HepG2 (cell line): ENCODE measurements at regions not wholly inside any gene's neighbourhood (a gene's known extent, or its start where the extent isn't known, plus 50 kb on each side); places are given as distances from the start of the nearest gene placed in this dataset.

Source experiments
- ATF2 ChIP-seq: sonication (generic); formaldehyde crosslinking; IDR thresholded peaks from 2 replicates; pipeline ENCODE4 v1.4.0; 2020; ENCODE audit warnings: missing genetic modification reagents
- EZH2 ChIP-seq: conservative IDR thresholded peaks from 2 replicates; pipeline ENCODE4 v1.6.1; 2012; ENCODE audit warnings: mild to moderate bottlenecking, low read depth, low read length, moderate library complexity
- HNRNPH1 ChIP-seq: fragments of 200-400 bp; formaldehyde crosslinking; optimal IDR thresholded peaks from 2 replicates; pipeline ENCODE3; 2017; ENCODE audit warnings: mild to moderate bottlenecking, low read depth, low read length
- MNT ChIP-seq: fragments of 450-650 bp; IDR thresholded peaks from 2 replicates; pipeline ENCODE4 v1.6.1; 2016
- POLR2A ChIP-seq, 2 experiments: IDR thresholded peaks; 2 replicates each; pipeline ENCODE4 v1.6.1; 2011; ENCODE audit warnings: low read depth in 2 of 2, low read length in 2 of 2, mild to moderate bottlenecking in 1 of 2, moderate library complexity in 1 of 2; ENCODE audit not compliant: insufficient read depth in 1 of 2
- PRDM10 ChIP-seq: sonication (generic); formaldehyde crosslinking; IDR thresholded peaks from 2 replicates; pipeline ENCODE4 v1.4.0; 2020; ENCODE audit warnings: low read depth, missing genetic modification reagents
- TBL1XR1 ChIP-seq: fragments of 150-350 bp; IDR thresholded peaks from 2 replicates; pipeline ENCODE4 v1.6.1; 2014; ENCODE audit warnings: borderline replicate concordance, low read length; ENCODE audit not compliant: partially characterized antibody
- TCF7L2 ChIP-seq: IDR thresholded peaks from 2 replicates; pipeline ENCODE4 v1.6.1; 2011; ENCODE audit warnings: mild to moderate bottlenecking, low read depth, low read length, moderate library complexity
- ZBTB7A ChIP-seq: sonication (generic); formaldehyde crosslinking; IDR thresholded peaks from 2 replicates; pipeline ENCODE4 v1.8.0; 2022; ENCODE audit warnings: mild to moderate bottlenecking, missing genetic modification reagents

- no peak for TF ChIP-seq ZBTB7A (CRISPR knock-in tag)
- TF ChIP-seq ATF2 (CRISPR knock-in tag): no peak
- no peak for TF ChIP-seq TBL1XR1
- TF ChIP-seq HNRNPH1: no peak
- no peak for TF ChIP-seq MNT
- TF ChIP-seq TCF7L2: no peak
- TF ChIP-seq EZH2: no peak
- TF ChIP-seq POLR2A (IDR thresholded peaks at IDR 0.05; ENCODE audit: insufficient read depth in 1 of 2, low read depth in 2 of 2, low read length in 2 of 2): no peak
- TF ChIP-seq PRDM10: no peak
Observed at GRCh38 chr17:68661265-68662036, 60.3 kb upstream of the FAM20A start.
